ENCODE measurements at regions not wholly inside any gene's neighbourhood (a gene's known extent, or its start where the extent isn't known, plus 50 kb on each side); places are given as distances from the start of the nearest gene placed in this dataset.
"Not testable (repeated sequence)": the region's sequence is repeated elsewhere in the genome, so short reads cannot be mapped to it uniquely, and the experiment has no call there.

DNA sequence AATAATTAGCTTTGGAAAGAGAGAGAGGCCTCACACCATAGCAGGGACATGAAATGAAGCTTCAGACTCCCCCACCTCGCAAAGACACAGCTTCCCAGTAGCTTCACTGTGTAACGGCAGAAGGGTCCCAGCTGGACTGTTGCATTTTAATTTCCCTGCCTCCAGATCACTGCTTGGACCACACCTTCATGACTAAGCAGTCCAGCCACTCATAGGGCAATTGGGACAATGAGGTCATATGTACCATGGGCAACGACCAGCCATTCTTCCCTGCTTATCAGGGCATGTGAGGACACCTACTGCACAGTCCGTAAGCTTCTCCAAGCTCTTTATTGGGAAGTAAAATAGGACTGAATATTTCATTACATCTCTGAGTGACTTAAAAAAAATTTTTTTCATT is 183.0 kb downstream of the MREG start:
- DNase-seq, result no peak

DNA sequence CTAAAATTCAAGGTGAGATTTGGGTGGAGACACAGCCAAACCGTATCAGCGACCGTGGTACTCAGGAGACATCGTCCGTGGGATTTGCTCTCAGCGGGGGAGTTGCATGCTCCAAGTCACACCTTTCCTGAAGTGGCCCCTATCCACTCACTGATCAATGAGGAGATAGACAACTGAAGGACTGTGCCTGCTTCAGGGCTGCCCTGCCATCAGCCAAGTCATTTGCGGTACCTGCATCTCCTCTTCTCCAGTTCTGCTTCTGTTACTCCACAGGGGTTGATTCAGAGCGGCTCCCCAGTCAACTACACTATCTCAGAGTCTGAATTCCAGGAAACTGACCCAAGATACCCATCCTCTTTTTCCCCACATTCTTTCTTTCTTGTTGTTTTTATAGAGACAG is 184.1 kb downstream of the MREG start:
- DNase-seq, result no peak

DNA sequence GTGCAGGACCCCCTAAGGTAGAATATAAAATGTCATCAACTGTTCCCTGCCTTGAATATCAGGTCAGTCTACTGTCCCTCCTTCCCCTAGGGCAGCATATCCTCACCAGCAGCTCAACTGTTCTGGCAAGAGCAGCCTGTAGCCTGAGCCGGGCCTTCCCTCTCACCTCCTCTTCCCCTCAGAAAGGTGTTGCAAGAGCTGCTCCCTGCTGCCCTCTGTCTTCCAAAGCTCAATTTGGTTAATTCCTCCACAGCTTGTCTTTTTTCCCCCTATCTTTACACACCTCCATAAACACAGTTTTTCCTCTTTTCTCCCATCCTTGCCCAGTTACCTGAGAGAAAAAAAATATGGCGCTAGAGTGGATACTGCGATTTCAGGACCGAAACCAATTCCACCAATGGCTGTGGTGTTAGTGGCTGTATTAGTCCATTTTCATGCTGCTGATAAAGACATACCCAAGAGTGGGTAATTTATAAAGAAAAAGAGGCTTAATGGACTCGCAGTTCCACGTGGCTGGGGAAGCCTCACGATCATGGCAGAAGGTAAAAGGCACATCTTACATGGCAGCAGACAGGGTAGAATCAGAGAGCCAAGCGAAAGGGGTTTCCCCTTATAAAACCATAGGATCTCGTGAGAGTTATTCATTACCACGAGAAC is 184.7 kb downstream of the MREG start:
- DNase-seq, result peak; percentile 17 to 27

DNA sequence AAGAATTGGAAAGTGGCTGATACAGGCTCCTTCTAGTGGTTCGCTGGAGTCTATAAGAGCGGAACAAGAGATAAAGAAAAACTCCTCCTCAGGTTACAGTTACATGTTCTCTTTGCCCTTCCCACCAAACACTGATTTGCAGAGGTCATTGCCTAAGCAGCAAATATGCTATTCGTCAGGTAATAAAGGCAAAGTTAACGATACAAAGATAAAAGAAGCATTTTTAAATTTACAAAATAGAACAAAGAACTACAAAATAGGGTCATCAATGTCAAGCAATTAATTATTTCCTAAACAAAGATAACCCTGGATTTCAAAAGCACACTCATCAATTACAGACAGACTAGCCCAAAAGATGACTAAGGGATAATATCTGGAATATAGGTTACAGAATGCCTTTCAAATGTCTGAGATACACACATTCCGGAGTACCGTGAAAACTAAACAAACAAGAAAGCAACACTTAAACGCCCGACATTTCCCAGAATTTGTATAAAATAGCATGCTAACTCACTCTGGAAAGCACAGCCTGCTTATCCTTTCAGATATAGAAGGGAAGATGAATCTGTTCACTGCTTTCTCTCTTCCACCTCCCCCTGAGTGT is 186.4 kb downstream of the MREG start:
- DNase-seq, result no peak

DNA sequence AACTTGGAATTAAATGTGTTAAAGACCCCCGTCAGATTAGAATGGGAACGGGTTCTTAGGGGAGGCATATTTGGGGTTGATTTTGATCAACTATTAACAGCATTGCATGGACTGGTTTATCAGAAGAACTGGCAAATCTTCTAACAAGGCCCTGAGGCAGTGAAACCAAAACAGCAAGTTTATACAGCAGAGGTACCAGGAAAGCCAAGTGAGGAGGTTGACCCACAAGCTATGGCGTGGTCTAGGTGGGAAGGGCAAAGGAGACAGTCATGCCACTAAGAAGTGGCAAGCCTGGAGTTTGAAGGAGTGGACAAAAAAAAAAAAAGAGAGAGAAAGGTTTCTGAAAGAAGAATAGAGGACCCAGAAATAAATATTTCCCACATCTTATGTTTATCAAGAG is 187.0 kb downstream of the MREG start:
- no peak for DNase-seq

DNA sequence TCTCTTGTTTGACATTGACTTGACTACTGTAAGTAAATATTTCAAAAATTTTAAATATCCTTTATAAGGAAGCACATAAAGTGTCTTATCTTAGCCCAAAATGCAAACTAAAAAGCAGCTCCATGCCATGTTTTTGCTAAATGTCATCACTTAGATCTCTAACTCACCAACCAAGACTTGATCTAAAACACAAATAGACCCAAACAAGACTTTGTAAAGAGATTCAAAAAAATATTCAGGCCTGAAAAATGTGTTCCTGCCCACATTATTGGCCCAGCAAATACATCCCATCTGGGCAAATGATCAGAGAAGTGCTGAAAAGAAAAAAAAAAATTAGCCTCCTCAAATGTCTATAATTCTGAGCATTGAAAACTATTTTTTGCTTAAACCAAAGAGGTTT is 187.6 kb downstream of the MREG start:
- DNase-seq, result no peak

DNA sequence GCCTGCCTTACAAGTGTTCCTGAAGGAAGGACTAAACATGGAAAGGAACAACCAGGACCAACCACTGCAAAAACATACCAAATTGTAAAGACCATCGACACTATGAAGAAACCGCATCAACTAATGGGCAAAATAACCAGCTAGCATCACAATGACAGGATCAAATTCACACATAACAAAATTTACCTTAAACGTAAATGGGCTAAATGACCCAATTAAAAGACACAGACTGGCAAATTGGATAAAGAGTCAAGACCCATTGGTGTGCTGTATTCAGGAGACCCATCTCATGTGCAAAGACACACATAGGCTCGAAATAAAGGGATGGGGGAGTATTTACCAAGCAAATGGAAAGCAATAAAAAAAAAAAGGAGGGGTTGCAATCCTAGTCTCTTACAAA is 192.1 kb downstream of the MREG start:
- DNase-seq, result not testable (repeated sequence)

DNA sequence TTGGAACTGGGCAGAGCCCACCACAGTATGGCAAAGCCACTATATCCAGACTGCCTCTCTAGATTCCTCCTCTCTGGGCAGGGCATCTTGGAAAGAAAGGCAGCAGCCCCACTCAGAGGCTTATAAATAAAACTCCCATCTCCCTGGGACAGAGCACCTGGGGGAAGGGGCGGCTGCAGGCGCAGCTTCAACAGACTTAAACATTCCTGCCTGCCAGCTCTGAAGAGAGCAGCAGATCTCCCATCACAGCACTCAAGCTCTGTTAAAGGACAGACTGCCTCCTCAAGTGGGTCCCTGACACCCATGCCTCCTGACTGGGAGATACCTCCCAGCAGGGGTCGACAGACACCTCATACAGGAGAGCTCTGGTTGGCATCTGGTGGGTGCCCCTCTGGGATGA is 193.6 kb downstream of the MREG start:
- DNase-seq, result not testable (repeated sequence)

DNA sequence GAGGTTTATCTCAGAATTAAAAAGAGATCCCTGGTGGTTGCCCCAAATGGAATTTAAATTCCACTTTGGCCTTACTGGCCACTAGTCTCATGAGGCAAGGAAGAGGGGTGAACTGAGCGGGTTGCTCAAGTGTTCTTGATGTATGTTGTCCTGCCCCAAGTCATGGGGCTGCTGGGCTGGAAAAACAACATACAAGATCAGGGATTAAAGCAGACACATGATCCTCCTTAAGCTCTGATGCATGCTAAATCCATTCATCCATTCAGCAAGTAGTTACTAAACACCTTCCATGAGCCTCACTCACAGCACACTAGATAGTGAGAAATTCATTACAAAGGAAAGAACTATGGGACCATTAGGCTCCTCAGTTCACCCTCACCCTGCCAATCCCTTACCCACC is 196.3 kb downstream of the MREG start:
- no peak for DNase-seq

DNA sequence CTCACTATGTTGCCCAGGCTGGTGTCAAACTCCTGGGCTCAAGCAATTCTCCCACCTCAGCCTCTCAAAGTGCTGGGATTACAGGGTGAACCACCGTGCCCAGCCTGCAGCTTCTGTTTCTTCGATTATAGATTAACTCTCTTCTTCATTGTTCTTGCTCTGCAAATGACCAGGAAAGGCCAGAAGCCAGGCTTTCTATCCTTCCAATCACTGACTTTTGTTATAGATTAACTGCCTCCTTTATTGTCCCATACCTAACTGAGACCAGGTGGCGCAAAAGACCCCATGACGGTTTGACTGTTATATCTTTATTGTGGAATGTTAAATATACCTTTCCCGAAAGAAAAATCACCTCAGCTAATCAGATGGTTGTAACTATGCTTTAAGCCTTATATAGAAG is 196.9 kb downstream of the MREG start:
- no peak for DNase-seq

DNA sequence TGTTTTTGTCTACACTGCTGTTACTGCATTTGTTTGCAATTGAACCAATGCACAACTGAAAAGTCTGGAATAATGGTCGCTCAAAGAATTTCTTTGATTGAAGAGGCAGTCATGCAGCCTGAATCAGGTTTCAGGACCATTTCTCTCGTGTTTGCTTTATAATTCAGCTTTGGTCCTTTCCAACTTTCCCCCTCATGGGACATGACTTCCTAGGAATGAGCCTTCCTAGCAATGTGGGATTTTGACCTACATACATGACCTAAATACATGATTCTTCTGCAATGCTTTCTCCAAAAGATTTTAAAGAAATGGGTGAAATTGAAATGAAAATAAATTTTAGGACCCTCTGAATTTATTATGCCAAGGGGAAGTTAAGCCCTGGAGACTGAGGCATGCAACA is 197.4 kb downstream of the MREG start:
- no peak for DNase-seq

DNA sequence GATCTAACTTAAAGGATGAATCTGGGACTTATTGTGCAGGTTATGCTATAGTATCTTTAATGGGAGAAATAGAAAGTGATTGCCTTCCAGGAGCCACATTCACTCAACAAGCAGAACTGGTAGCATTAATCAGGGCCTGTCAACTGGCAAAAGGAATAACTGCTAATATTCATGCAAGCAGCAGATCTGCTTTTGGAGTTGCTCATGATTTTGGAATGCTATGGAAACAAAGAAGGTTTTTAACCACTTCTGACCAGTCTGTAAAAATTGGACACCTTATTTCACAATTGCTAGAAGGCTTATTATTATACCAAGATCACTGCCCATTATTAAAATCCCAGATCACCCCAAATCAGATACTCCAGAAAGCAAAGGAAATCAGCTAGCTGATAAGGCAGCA is 200.4 kb downstream of the MREG start:
- no peak for DNase-seq

DNA sequence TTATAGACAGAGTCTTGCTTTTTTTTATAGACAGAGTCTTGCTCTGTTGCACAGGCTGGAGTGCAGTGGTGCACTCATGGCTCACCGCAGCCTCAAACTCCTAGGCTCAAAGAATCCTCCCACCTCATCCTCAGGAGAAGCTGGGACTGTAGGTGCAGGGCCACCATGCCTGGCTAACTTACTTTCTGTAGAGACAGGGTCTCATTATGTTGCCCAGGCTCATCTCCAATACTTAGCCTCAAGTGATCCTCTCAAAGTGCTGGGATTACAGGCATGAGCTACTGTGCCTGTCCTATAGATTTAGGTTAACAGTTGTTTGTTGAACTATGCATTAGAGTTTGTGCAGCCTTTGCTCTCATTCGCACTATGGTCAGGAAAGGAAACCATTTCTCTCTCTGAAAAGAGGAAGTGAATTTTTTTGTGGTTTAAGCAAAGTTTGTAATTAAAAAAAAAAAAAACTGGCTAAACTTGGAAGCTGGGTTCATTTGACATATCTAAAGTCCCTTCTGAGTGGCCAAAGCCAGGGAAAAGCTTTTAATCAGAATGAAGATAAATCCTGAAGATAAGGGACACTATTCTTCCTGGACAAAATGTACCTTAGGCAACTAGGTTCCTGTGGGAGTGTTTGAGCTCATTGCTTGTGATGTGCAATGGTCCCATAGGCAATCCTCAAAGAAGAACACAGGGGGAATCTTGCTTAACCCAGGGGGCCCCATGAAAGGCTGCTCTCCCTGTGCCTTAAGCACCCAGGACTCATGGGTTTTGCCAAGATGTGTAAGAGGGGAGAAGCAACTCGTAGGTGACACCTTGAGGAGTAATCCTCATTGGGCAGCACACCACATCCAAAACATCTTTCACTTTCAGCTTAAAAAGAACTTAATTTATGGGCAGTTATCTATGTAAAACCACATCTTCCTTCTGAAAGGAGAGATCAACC is 201.7 kb downstream of the MREG start:
- DNase-seq, result no peak

DNA sequence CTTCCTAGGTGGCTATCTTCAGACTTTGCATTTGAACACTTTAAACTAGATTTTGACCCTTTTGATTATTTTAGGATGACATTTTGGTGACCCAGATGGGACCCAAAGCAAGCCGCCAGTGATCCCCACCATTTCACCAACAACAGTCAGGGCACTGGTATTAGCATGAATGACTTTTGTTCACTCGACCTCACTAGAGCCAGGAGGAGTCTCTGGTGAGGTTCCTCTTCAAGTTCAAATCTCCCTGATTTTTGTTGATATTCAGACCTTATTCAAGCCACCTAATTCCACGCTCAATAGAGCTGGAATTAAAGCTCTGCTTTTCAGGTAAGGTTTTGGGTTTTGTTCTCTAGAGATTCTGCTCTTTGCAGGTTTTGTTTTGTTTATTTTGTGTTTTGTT is 202.3 kb downstream of the MREG start:
- DNase-seq, result no peak

DNA sequence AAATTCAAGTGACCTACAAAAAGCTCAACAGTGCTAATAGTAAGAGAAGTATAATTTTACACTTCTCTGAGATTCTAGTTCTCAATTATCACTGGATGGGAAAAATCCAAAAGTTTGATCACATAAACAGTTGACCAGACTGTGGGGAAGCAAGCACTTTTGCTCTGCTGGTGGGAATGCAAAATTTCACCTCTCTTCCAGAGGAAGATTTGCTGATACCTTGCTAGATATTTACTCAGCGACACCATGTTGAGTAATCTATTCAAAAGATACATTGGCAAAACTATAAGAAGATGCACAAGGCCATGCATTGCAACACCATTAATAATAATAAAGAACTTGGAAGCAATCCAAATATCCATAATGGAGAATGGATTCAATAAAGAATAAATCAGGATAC is 204.4 kb downstream of the MREG start:
- no peak for DNase-seq

DNA sequence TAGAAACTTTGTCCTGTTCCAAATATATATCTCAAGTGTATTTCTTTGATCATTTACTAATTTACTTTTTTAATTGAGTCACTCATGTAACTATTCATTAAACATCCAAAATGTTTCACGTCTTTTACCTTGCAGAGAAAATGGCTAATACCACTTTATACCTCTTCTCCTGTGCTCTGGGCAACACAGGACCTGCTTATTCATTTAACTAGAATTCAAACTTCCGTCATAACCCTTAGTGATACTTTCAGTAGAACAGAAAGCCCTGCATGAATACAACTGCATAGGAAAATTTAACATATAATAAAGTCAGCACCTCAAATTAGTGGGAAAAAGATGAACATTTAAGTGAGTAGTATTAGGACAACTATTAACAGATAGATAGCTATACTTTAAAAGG is 205.2 kb downstream of the MREG start:
- DNase-seq, result no peak

DNA sequence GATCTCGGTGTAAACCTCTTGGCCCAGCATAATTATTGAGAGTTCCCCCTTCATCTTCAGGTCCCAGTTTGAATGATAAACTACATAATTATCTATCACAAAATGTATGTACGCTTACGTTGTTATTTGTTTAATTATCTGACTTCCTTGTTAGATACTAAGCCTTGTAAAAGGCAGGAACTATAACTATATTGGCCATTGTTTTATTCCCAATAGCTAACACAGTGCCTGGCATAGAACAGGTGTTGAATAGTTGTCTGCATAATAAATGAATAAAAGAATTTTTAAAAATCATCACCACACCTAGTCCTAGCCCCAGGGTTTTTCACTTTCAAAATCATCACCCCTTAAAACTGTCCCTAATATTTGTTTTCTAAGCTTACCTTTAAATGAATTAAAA is 207.9 kb downstream of the MREG start:
- DNase-seq, result no peak

DNA sequence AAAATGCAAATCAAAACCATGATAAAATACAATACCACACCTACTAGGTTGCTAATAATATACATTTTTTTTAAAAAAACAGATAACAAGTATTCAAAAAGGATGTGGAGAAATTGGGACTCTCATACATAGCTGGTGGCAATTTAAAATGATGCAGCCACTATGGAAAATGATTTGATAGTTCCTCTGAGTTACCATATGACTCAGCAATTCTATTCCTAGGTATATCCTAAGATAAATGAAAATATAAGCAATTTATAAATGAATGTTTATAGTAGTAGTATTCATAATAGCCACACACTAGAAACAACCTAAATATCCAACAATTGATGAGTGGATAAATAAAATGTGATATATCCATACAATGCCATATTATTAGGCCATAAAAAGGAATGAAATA is 210.2 kb downstream of the MREG start:
- DNase-seq, result no peak

DNA sequence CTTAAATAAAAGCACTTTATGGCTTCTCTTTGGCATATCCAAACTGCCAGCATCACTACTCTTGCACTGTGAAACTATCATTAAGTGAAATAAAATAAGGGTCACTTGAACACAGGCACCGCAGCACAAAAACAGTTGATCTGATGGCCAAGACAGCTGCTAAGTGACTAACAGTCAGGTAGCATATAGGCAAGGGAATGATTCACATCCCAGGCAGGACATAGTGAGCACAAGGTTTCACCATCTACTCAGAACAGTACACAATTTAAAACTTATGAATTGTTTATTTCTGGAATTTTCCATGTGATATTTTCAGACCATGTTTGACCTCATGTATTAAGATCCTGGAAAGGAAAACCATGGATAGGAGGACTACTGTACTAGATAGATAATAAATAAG is 214.2 kb downstream of the MREG start:
- DNase-seq, result no peak

DNA sequence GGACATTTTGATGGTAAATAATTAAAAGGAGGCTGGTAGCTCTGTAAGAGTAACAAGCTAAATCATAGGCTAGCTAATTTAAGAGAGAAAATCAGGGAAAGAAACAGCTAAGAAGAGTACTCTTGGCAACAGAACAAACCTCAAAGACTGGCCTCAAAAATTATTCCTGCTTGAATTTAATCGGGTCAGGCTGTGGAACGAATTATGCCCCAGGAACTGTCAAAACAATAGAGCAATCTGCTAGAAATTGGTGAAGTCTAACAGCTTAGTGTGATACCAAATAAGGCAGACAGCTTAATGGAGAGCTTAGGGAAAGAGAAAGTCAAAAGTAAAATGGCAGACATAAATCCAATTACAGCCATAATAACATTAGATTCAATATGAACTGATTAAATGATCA is 215.7 kb downstream of the MREG start:
- no peak for DNase-seq

DNA sequence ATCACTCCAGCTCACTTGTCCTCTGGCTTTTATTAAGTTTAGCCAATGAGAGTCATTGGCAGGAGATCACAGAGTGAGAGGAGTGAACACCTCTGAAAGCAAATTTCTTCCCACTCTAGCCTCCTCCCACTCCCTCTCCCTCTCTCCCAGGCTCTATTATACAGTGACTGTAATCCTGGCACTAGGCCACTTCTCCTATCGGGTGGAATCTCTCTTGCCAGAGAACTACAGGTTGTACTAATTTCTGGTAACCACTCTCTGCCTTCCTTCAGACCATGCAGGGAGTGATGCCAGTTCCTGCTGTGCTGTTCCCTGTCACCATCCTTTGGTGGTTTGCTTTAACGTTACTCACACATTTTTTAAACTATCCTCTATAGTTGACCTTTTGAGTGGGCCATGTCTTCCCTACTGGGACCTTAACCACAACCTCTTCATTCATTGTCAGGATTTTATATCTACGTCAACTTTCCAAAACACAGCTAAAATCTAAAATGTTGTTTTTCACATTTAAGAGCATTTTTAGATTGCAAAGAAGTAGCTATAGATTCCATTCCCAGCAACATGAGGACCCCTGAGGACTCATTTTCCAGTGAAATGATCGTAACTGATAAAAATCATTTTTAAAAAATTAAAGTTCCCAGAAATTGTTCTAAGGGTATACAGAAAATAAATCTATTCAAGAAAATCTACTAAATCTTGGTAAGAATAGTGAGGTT is 217.1 kb downstream of the MREG start:
- no peak for DNase-seq

DNA sequence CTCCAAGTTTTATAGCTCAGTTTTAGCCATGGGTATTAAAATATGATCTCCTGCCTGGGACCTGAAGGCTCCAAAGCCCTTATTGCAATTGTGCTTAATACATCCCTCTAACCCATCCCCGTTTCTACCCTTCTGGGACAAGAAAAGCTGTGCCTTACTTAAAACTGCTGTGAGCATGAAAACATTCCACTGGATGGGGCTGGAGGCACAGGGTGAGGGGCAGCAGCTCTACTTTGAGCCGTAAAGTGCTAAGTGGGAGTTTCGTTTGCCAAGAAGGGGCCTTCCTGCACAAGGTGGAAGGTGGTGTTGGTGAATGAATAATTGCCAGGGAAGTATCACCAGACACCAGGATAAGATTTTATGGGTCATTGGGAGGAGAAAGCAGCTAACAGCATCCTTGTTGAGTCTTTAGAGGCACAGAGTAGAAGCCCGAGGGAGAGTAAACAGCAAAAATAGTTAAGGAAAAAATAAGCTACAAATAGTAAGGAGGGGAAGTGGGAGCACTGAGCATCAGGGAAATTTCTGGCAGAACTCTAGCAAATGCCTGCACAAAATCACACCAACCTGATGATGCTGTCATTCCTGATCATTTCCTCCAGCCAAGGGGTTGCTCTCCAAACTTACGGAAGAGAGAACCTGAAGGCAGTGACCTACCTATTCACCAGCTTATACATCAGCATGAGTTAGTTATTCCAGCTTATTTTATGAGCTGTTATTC is 218.4 kb downstream of the MREG start:
- no peak for DNase-seq
